SH-SY5Y (cell line): ENCODE measurements at regions not wholly inside any gene's neighbourhood (a gene's known extent, or its start where the extent isn't known, plus 50 kb on each side); places are given as distances from the start of the nearest gene placed in this dataset.

Source experiments
- GATA2 ChIP-seq: IDR thresholded peaks from 2 replicates; pipeline ENCODE4 v1.6.1; 2011; ENCODE audit warnings: mild to moderate bottlenecking, low read depth, low read length
- GATA3 ChIP-seq: IDR thresholded peaks from 2 replicates; pipeline ENCODE4 v1.6.1; 2011; ENCODE audit warnings: low read depth, mild to moderate bottlenecking, low read length, moderate library complexity

DNA sequence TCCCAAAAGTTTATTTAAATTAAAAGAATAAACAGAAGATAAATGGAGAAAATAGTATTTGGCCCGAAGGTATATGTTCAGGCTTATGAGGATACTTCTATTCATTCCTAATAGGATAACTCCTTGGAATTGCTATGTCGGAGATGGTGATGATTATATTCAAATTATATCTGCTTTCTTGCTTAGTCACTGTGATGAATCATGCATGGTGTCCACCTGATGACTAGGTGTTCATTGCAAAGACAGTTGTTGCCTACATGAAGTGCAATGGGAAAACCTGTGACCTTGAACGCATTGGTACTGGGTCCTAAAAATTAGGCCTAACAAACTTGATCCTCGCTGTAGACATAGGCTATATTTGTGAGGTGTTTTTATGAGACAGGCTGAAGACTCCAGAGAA lies 617.3 kb upstream of the ZEB2 start:
- TF ChIP-seq GATA2 (no peak), GATA3 (no peak)

GRCh38 chr2:145136702-145137101 lies 616.8 kb upstream of the ZEB2 start:
- no peak for TF ChIP-seq GATA3
- TF ChIP-seq GATA2, result no peak

DNA sequence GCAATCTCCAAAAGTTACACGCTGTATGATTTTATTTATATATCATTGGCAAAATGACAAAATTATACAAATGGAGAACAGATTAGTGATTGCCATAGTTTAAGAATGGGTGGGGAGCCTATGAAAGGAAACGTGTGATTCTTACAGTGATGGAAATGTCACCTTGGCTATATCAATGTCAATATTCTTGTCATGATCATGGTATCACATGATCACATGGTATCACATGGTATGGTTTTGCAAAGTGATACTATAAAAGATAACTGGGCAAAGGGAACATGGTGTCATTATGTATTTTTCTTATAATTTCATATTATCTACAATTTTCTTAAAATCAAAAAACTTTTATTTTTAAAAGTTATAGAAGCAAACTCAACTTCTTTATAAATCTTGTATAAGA lies 606.2 kb upstream of the ZEB2 start:
- TF ChIP-seq GATA3 (no peak), GATA2 (no peak)

GRCh38 chr2:145124085-145124484 lies 604.2 kb upstream of the ZEB2 start:
- TF ChIP-seq GATA2 (no peak), GATA3 (no peak)

GRCh38 chr2:145123606-145124005 lies 603.7 kb upstream of the ZEB2 start:
- no peak for TF ChIP-seq GATA2

DNA sequence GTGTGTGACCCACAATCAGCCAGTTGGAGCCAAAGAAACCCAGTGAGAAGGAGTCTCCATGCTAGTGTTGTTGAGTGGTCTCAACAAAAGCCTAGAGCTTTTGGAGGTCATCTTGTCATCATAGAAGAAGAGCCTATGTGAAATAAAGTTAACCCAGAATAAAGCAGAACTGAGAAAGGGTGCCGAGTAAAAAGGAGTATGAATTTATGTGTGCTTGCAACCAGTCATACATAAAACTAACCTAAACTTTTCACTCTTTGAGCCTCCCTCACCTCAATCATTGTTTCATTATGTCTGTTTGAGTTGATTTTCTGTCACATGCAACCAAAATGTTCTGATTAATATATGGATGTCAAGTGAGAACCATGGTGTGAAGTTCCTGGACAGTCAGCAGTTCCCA lies 599.3 kb upstream of the ZEB2 start:
- TF ChIP-seq GATA3 (no peak), GATA2 (no peak)

DNA sequence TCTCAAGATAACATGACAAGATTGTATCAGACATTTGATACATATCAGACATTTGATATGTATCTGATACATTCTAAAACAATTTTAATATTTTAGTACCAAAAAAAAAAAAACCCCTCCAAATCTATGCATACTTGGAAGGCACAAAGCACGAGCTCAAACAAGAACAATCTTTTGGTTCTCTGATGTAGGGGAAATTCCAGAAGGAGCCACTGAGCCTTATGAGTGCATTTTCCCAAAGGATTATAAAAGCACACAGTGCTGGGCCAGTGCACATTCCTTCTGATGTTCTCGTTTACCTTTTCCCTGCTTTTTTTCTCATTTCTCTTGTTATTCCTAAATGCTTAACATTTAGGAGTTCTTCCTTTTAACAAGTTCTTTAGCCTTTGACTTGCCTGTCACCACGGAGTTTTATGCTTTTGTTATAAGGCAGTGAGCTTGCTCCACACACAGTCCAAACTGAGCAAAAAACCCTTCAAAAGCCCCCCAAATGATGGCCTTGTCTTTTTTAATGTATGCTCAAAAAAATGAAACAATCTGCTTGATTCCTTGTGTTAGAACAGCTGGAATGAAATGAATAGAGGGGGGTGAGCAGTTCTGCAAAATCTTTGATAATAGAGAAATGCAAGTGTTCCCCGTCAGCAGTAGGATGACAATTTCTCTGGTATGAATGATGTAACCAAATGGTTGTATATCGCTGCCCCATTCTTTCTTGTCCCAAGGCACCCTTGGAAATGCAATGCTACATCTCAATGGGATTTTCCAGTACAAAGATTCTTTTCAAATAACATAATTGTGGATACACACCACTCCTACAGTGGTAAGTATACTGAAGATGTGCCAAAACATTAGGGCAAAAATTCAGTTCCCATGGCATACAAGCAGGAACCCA lies 597.2 kb upstream of the ZEB2 start:
- TF ChIP-seq GATA3, result no peak
- TF ChIP-seq GATA2, result no peak

- TF ChIP-seq GATA2 (no peak), GATA3 (no peak)
Observed at GRCh38 chr2:145116056-145116455, 596.1 kb upstream of the ZEB2 start.

DNA sequence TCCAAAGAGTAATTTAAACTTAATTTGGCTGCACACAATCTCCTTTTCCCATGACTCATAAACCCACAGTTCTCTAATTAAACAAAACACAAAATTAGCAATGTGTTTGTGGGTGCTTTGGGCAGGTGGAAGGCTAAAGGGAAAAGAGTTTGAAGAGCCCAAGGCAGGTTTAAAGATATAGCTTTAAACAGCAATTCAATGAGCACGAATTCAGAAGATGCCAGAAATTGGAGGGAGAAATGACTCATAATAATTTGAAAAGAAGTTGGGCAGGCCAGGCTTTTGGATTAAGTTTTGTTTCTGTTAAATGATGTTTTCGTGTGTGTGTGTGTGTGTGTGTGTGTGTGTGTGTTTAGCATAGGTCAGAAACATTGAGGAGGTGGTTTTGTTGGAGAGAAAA lies 594.8 kb upstream of the ZEB2 start:
- TF ChIP-seq GATA2 (no peak), GATA3 (no peak)

DNA sequence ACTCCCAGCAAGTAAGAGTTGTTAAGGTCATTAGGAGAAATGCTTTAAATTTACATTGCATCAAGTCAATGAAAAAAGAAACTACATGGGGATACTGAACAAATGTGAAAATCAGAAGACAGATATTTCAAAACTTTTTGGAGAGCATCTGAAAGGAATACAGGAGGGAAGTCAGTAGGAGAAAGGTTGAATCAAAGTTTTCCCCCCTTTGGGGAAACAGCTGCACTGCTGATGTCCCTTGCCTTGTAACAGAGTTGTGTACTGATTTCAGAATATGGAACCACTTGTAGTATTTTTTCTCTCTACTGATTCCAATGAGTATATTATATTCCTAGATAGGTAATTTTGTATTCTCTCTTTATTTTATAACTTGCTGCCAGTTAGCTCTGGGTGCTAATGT lies 592.5 kb upstream of the ZEB2 start:
- TF ChIP-seq GATA3 (no peak), GATA2 (no peak)

GRCh38 chr2:145110668-145111356 lies 590.9 kb upstream of the ZEB2 start:
- TF ChIP-seq GATA3 (no peak), GATA2 (no peak)

DNA sequence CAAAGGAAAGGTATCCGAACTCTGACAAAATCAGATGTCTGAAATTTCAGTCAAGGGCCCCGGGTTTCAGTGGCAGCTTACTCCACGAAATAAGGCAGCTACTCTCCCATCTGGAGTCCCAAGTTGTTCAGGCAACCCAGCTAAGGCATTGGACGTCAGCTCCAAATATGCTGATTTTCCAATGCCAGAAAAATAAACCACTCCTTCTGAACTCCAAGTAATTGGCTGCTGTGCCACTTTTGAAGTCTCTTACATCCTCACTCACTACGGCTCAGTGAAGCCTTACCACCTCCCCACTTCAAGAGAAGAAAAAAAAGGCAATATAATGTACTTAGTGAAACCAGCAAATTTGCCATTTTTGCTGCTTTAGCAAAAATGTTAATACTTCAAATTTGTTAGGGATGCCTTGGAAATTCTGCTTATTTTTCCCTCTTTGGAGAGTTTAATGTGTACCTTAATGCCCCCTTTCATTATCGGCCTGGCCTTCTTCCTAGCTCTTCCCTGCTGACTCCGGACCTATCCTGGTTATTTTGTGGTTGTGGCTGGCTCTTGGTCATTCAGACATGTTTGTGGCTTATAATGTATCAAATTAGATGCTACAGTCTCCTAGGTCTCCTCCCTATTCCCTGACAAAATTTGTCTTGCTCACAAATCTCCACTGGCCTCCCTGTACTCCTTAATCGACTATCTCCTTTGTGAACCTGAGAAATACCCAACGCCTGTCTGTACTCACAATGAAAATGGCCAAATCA lies 589.2 kb upstream of the ZEB2 start:
- TF ChIP-seq GATA2 (no peak), GATA3 (no peak)

GRCh38 chr2:145108361-145108778 lies 588.5 kb upstream of the ZEB2 start:
- no peak for TF ChIP-seq GATA2
- TF ChIP-seq GATA3, result no peak

DNA sequence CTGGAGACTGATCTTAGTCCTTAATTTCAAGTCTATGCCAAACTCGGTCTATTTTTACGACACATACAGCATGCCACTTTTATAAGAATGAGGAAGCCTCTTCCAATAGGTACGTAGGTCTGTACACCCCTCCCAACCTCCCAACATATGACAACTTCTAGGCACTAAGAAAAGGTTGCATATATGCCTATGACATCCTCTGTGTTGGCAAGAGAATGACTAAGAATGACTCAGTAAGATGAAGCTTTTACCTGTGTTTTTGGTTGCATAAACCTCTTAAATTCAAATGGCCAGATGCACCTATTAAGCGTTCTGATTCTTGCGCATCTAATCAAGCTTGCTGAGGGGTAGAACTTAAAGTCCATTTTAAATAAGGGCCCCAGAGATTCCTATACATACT lies 586.4 kb upstream of the ZEB2 start:
- no peak for TF ChIP-seq GATA2
- no peak for TF ChIP-seq GATA3

- no peak for TF ChIP-seq GATA3
- no peak for TF ChIP-seq GATA2
Observed at GRCh38 chr2:145102706-145103105, 582.8 kb upstream of the ZEB2 start.
